ENCODE measurements at regions not wholly inside any gene's neighbourhood (a gene's known extent, or its start where the extent isn't known, plus 50 kb on each side); places are given as distances from the start of the nearest gene placed in this dataset.

- Mint-ChIP-seq H3K4me1 (no peaks in the 10 kb centered on the region), H3K27me3 (peaks cover 6% of the 10 kb centered on the region), H3K36me3 (no peaks in the 10 kb centered on the region), H3K4me3 (no peak overlapping the region), H3K27ac (no peak overlapping the region), H3K9me3 (no peaks in the 10 kb centered on the region)
- CTCF ChIA-PET: no interaction called here
- DNase-seq: no peak
These were observed 204.5 kb downstream of the SPTSSA start for GRCh38 chr14:34257505-34257904.

- Mint-ChIP-seq H3K4me3 (no peak overlapping the region), H3K9me3 (no peaks in the 10 kb centered on the region)
These were observed 205.8 kb downstream of the SPTSSA start for GRCh38 chr14:34256223-34256622.

GRCh38 chr14:34254571-34254970, 207.5 kb downstream of the SPTSSA start:
- CTCF ChIA-PET: no interaction called here
- Mint-ChIP-seq H3K27ac (no peak overlapping the region), H3K36me3 (no peaks in the 10 kb centered on the region), H3K27me3 (peaks cover 6% of the 10 kb centered on the region), H3K4me3 (no peak overlapping the region), H3K4me1 (no peaks in the 10 kb centered on the region), H3K9me3 (no peaks in the 10 kb centered on the region)
- no peak for DNase-seq

More at GRCh38 chr14:34256223-34256622, 205.8 kb downstream of the SPTSSA start:
- CTCF ChIA-PET: no interaction called here
- Mint-ChIP-seq H3K4me1 (no peaks in the 10 kb centered on the region), H3K27me3 (peaks cover 3% of the 10 kb centered on the region), H3K36me3 (no peaks in the 10 kb centered on the region), H3K27ac (no peak overlapping the region)
- no peak for DNase-seq

- DNase-seq: no peak
- Mint-ChIP-seq H3K4me3 (no peak overlapping the region), H3K27me3 (peaks cover 6% of the 10 kb centered on the region), H3K36me3 (no peaks in the 10 kb centered on the region), H3K9me3 (no peaks in the 10 kb centered on the region), H3K27ac (no peak overlapping the region), H3K4me1 (no peaks in the 10 kb centered on the region)
- CTCF ChIA-PET: no interaction called here
These were observed 208.0 kb downstream of the SPTSSA start for GRCh38 chr14:34254031-34254430.

GRCh38 chr14:34252227-34252626, 209.8 kb downstream of the SPTSSA start:
- H3K27me3 Mint-ChIP-seq: peaks cover 6% of the 10 kb centered on the region
- CTCF ChIA-PET: no interaction called here
- no peaks in the 10 kb centered on the region for H3K9me3 Mint-ChIP-seq
- H3K36me3 Mint-ChIP-seq: no peaks in the 10 kb centered on the region
- H3K4me1 Mint-ChIP-seq: no peaks in the 10 kb centered on the region
- no peak overlapping the region for H3K4me3 Mint-ChIP-seq
- no peak overlapping the region for H3K27ac Mint-ChIP-seq
- DNase-seq: no peak

- no peaks in the 10 kb centered on the region for H3K9me3 Mint-ChIP-seq
- CTCF ChIA-PET: no interaction called here
- no peak for DNase-seq
- no peaks in the 10 kb centered on the region for H3K4me1 Mint-ChIP-seq
- H3K4me3 Mint-ChIP-seq: no peak overlapping the region
- no peak overlapping the region for H3K27ac Mint-ChIP-seq
- H3K27me3 Mint-ChIP-seq: peaks cover 6% of the 10 kb centered on the region
- H3K36me3 Mint-ChIP-seq: no peaks in the 10 kb centered on the region
These were observed 210.4 kb downstream of the SPTSSA start for GRCh38 chr14:34251662-34252061.

- H3K36me3 Mint-ChIP-seq: no peaks in the 10 kb centered on the region
These were observed 211.1 kb downstream of the SPTSSA start for GRCh38 chr14:34250959-34251358.

GRCh38 chr14:34247605-34248004, 214.4 kb downstream of the SPTSSA start:
- DNase-seq: no peak
- no peaks in the 10 kb centered on the region for H3K4me1 Mint-ChIP-seq
- CTCF ChIA-PET: interaction anchor here (0.5 to 1.5 kb wide), 2 partner anchors 20 to 1467 kb away, joined by 3 read pairs; no protein-coding TSS in a partner anchor
- no peaks in the 10 kb centered on the region for H3K9me3 Mint-ChIP-seq
- no peaks in the 10 kb centered on the region for H3K36me3 Mint-ChIP-seq
- peaks cover 3% of the 10 kb centered on the region for H3K27me3 Mint-ChIP-seq
- no peak overlapping the region for H3K27ac Mint-ChIP-seq
- H3K4me3 Mint-ChIP-seq: no peak overlapping the region

More at GRCh38 chr14:34250959-34251358, 211.1 kb downstream of the SPTSSA start:
- Mint-ChIP-seq H3K4me1 (no peaks in the 10 kb centered on the region), H3K4me3 (no peak overlapping the region), H3K27me3 (peaks cover 6% of the 10 kb centered on the region), H3K9me3 (no peaks in the 10 kb centered on the region), H3K27ac (no peak overlapping the region)
- CTCF ChIA-PET: no interaction called here
- DNase-seq: no peak

- Mint-ChIP-seq H3K9me3 (no peaks in the 10 kb centered on the region), H3K36me3 (no peaks in the 10 kb centered on the region), H3K4me3 (no peak overlapping the region), H3K27ac (no peak overlapping the region), H3K4me1 (no peaks in the 10 kb centered on the region), H3K27me3 (peaks cover 10% of the 10 kb centered on the region)
- CTCF ChIA-PET: interaction anchor here (0.9 to 1.0 kb wide), 2 partner anchors 406 to 408 kb away, joined by 3 to 4 read pairs; no protein-coding TSS in a partner anchor
- no peak for DNase-seq
These were observed 215.8 kb downstream of the SPTSSA start for GRCh38 chr14:34246206-34246605.

GRCh38 chr14:34243401-34243800, 218.6 kb downstream of the SPTSSA start:
- Mint-ChIP-seq H3K4me1 (no peaks in the 10 kb centered on the region), H3K4me3 (no peak overlapping the region), H3K9me3 (no peaks in the 10 kb centered on the region), H3K36me3 (no peaks in the 10 kb centered on the region), H3K27me3 (peaks cover 13% of the 10 kb centered on the region), H3K27ac (no peak overlapping the region)
- no peak for DNase-seq
- CTCF ChIA-PET: interaction anchor here (1.4 kb wide), 1 partner anchor 403 kb away, joined by 3 read pairs; no protein-coding TSS in a partner anchor

- H3K36me3 Mint-ChIP-seq: no peaks in the 10 kb centered on the region
- H3K4me1 Mint-ChIP-seq: no peaks in the 10 kb centered on the region
- no peak overlapping the region for H3K4me3 Mint-ChIP-seq
- CTCF ChIA-PET: interaction anchor here (1.4 kb wide), 1 partner anchor 403 kb away, joined by 3 read pairs; no protein-coding TSS in a partner anchor
- DNase-seq: no peak
- no peaks in the 10 kb centered on the region for H3K9me3 Mint-ChIP-seq
- H3K27me3 Mint-ChIP-seq: peaks cover 13% of the 10 kb centered on the region
- no peak overlapping the region for H3K27ac Mint-ChIP-seq
These were observed 219.0 kb downstream of the SPTSSA start for GRCh38 chr14:34243001-34243400.

- H3K4me3 Mint-ChIP-seq: no peak overlapping the region
- peaks cover 18% of the 10 kb centered on the region for H3K27me3 Mint-ChIP-seq
- no peaks in the 10 kb centered on the region for H3K9me3 Mint-ChIP-seq
- CTCF ChIA-PET: interaction anchor here (0.9 kb wide), 1 partner anchor 13 kb away, joined by 4 read pairs; no protein-coding TSS in a partner anchor
- H3K4me1 Mint-ChIP-seq: no peaks in the 10 kb centered on the region
- H3K36me3 Mint-ChIP-seq: no peaks in the 10 kb centered on the region
- H3K27ac Mint-ChIP-seq: no peak overlapping the region
- no peak for DNase-seq
These were observed 220.8 kb downstream of the SPTSSA start for GRCh38 chr14:34241185-34241711.

- H3K4me3 Mint-ChIP-seq: no peak overlapping the region
- H3K27me3 Mint-ChIP-seq: peaks cover 22% of the 10 kb centered on the region
- no peaks in the 10 kb centered on the region for H3K9me3 Mint-ChIP-seq
- H3K4me1 Mint-ChIP-seq: no peaks in the 10 kb centered on the region
- CTCF ChIA-PET: interaction anchor here (1.6 kb wide), 1 partner anchor 10 kb away, joined by 6 read pairs; no protein-coding TSS in a partner anchor
- no peak for DNase-seq
- H3K36me3 Mint-ChIP-seq: no peaks in the 10 kb centered on the region
- no peak overlapping the region for H3K27ac Mint-ChIP-seq
These were observed 223.4 kb downstream of the SPTSSA start for GRCh38 chr14:34238610-34239009.

GRCh38 chr14:34237677-34238076, 224.4 kb downstream of the SPTSSA start:
- Mint-ChIP-seq H3K27me3 (peaks cover 22% of the 10 kb centered on the region), H3K4me1 (no peaks in the 10 kb centered on the region), H3K27ac (no peak overlapping the region), H3K9me3 (no peaks in the 10 kb centered on the region), H3K4me3 (no peak overlapping the region), H3K36me3 (no peaks in the 10 kb centered on the region)
- CTCF ChIA-PET: interaction anchor here (1.6 kb wide), 1 partner anchor 9 kb away, joined by 6 read pairs; no protein-coding TSS in a partner anchor
- DNase-seq: no peak

- DNase-seq: no peak
- Mint-ChIP-seq H3K4me1 (no peaks in the 10 kb centered on the region), H3K36me3 (no peaks in the 10 kb centered on the region), H3K4me3 (no peak overlapping the region), H3K9me3 (no peaks in the 10 kb centered on the region), H3K27me3 (peaks cover 22% of the 10 kb centered on the region), H3K27ac (no peak overlapping the region)
- CTCF ChIA-PET: no interaction called here
These were observed 225.0 kb downstream of the SPTSSA start for GRCh38 chr14:34237081-34237480.

All from activated naive CD4-positive, alpha-beta T cell treated with anti-CD3 and anti-CD28 coated beads, Interleukin-2, amount 10 ng/mL, durations not matched to agents 7 days and 5 days (primary cell).